HepG2 (cell line): ENCODE measurements at regions not wholly inside any gene's neighbourhood (a gene's known extent, or its start where the extent isn't known, plus 50 kb on each side); places are given as distances from the start of the nearest gene placed in this dataset.

Experiments
- ATAC-seq: fragments of 200-7000 bp; cut with Tn5 transposase; 3 replicates; pipeline ENCODE4 v1.9.1; 2020; ENCODE audit warnings: mild to moderate bottlenecking, moderate library complexity
- BruUV-seq: library from RNA; stranded (reverse); fragments of 400-500 nt; replicated peaks from 2 replicates; lab custom pipeline; 2021; lab: Mats Ljungman, UMichigan
- CTCF ChIA-PET: fragments of 300-600 bp; formaldehyde crosslinking; extraction: SDS; loops from one replicate; lab custom pipeline; 2021; ENCODE audit warnings: low total read pairs, inconsistent platforms, low intra/inter-chr PET ratio; lab: Yijun Ruan, JAX
- POLR2A ChIA-PET: fragments of 350-600 bp; sonication (Branson Sonifier 250); formaldehyde crosslinking; loops from one replicate; lab custom pipeline; 2020; ENCODE audit warnings: antibody characterized with exemption, inconsistent platforms; lab: Yijun Ruan, JAX
- DNase-seq: peaks from one replicate; pipeline ENCODE4 v3.0.0-alpha.2; 2015; ENCODE audit warnings: low spot score
- FAIRE-seq: peaks from 3 replicates; lab custom pipeline; 2011; peaks lifted over from hg19 to GRCh38; lab: Jason Lieb, UNC
- H2AFZ ChIP-seq: one replicate; pipeline ENCODE4 v1.6.1; 2011; ENCODE audit warnings: low read length, inconsistent platforms
- H3K27ac ChIP-seq: fragments of 300-600 bp; 3 replicates; pipeline ENCODE4 v1.8.0; 2011; ENCODE audit warnings: mixed run types, mild to moderate bottlenecking, mixed read lengths, low read length, inconsistent platforms; ENCODE audit not compliant: insufficient read depth; ENCODE audit errors: extremely low read length
- H3K27me3 ChIP-seq, 2 experiments: fragments of 200-600 bp in 1 of 2; 2 replicates in 1 of 2; 3 replicates in 1 of 2; pipeline versions ENCODE4 v1.6.0 to v1.8.0; 2011; ENCODE audit warnings: low read length in 2 of 2, mild to moderate bottlenecking in 2 of 2, moderate library complexity in 2 of 2, inconsistent platforms in 1 of 2; ENCODE audit not compliant: insufficient read depth in 2 of 2, control insufficient read depth in 1 of 2
- H3K36me3 ChIP-seq, 2 experiments: fragments of 200-600 bp in 1 of 2; replicated peaks in 1 of 2; 2 replicates in 1 of 2; 3 replicates in 1 of 2; pipeline versions ENCODE4 v1.5.1 to v1.8.0; 2011; ENCODE audit warnings: low read length in 2 of 2, inconsistent platforms in 1 of 2; ENCODE audit not compliant: insufficient read depth in 2 of 2, control insufficient read depth in 1 of 2
- H3K4me1 ChIP-seq: 2 replicates; pipeline ENCODE4 v1.5.1; 2012; ENCODE audit warnings: low read length, inconsistent platforms; ENCODE audit not compliant: insufficient read depth
- H3K4me2 ChIP-seq: 2 replicates; pipeline ENCODE4 v1.6.0; 2011; ENCODE audit warnings: low read depth, low read length, inconsistent platforms
- H3K4me3 ChIP-seq, 3 experiments: fragments of 200-600 bp in 1 of 3; sonication (generic), shearing (Covaris generic) in 1 of 3; replicated peaks in 1 of 3; 2 replicates each; pipeline ENCODE4 v1.5.1; 2011 to 2016; ENCODE audit warnings: low read length in 3 of 3, inconsistent platforms in 2 of 3, low read depth in 2 of 3, mild to moderate bottlenecking in 2 of 3, control low read depth in 1 of 3, mixed read lengths in 1 of 3; ENCODE audit not compliant: insufficient read depth in 1 of 3
- H3K79me2 ChIP-seq: one replicate; pipeline ENCODE4 v1.6.1; 2011; ENCODE audit warnings: low read length, inconsistent platforms; ENCODE audit not compliant: insufficient read depth
- H3K9ac ChIP-seq: 2 replicates; pipeline ENCODE4 v1.6.0; 2011; ENCODE audit warnings: mild to moderate bottlenecking, low read depth, low read length, inconsistent platforms; ENCODE audit not compliant: insufficient read depth
- H3K9me3 ChIP-seq: 2 replicates; pipeline ENCODE4 v1.5.1; 2012; ENCODE audit warnings: mild to moderate bottlenecking, low read length
- H4K20me1 ChIP-seq: 2 replicates; pipeline ENCODE4 v1.6.0; 2011; ENCODE audit warnings: inconsistent platforms, mild to moderate bottlenecking, low read length, moderate library complexity; ENCODE audit not compliant: insufficient read depth
- AFF4 ChIP-seq: sonication (generic); formaldehyde crosslinking; IDR thresholded peaks from 2 replicates; pipeline ENCODE4 v1.4.0; 2020; ENCODE audit warnings: missing genetic modification reagents
- KLF11 ChIP-seq: IDR thresholded peaks from 2 replicates; pipeline ENCODE4 v1.6.1; 2016; ENCODE audit warnings: missing compliant biosample characterization
- MLXIP ChIP-seq: sonication (generic); formaldehyde crosslinking; IDR thresholded peaks from 2 replicates; pipeline ENCODE4 v1.9.0; 2021; ENCODE audit warnings: missing genetic modification reagents, borderline replicate concordance
- RBM22 ChIP-seq: fragments of 200-400 bp; formaldehyde crosslinking; optimal IDR thresholded peaks from 2 replicates; pipeline ENCODE3; 2017; ENCODE audit warnings: mild to moderate bottlenecking, low read length, moderate library complexity
- SOX6 ChIP-seq, 2 experiments: fragments of 450-650 bp in 1 of 2; sonication (generic) in 1 of 2; formaldehyde crosslinking in 1 of 2; IDR thresholded peaks; 2 replicates each; pipeline versions ENCODE4 v1.4.0 to v1.6.1; 2017 to 2020; ENCODE audit warnings: antibody characterized with exemption in 1 of 2, mild to moderate bottlenecking in 1 of 2, missing genetic modification reagents in 1 of 2
- STAT5B ChIP-seq: sonication (generic); formaldehyde crosslinking; IDR thresholded peaks from 2 replicates; pipeline ENCODE4 v1.4.0; 2020; ENCODE audit warnings: missing genetic modification reagents
- TAF15 ChIP-seq: fragments of 200-400 bp; formaldehyde crosslinking; IDR thresholded peaks from one replicate; pipeline ENCODE4 v1.6.1; 2018; ENCODE audit warnings: mild to moderate bottlenecking, low read depth, low read length; ENCODE audit not compliant: poor library complexity, severe bottlenecking
- TARDBP ChIP-seq: sonication (generic); formaldehyde crosslinking; IDR thresholded peaks from 2 replicates; pipeline ENCODE4 v1.8.0; 2022; ENCODE audit warnings: mild to moderate bottlenecking, missing genetic modification reagents
- U2AF1 ChIP-seq: fragments of 200-400 bp; formaldehyde crosslinking; optimal IDR thresholded peaks from 2 replicates; pipeline ENCODE3; 2017; ENCODE audit warnings: mild to moderate bottlenecking, low read depth, low read length
- ZNF274 ChIP-seq: sonication (generic); formaldehyde crosslinking; IDR thresholded peaks from 2 replicates; pipeline ENCODE4 v1.5.1; 2020; ENCODE audit warnings: mild to moderate bottlenecking, missing genetic modification reagents
- WGBS: methylation state at CpG from one replicate; pipeline ENCODE4 v1.1.6; 2017; ENCODE audit warnings: low lambda C conversion rate; 5-methylcytosine and 5-hydroxymethylcytosine counted together
- in situ Hi-C: cut with HindIII; loops from 2 replicates; pipeline ENCODE4 v1.10.0; 2017; ENCODE audit warnings: low pct_unique_long_range_greater_than_20kb; ENCODE audit not compliant: extremely low pct_ligation_motif_present
- intact Hi-C: fragments of 100-400 bp; cut with micrococcal nuclease; formaldehyde crosslinking; loops from one replicate; pipeline ENCODE4 v1.10.0; 2022; ENCODE audit not compliant: unreplicated experiment
- TF ChIP-seq, protein P1 (sequence below): sonication (generic); formaldehyde crosslinking; IDR thresholded peaks from 2 replicates; pipeline ENCODE4 v1.5.1; 2020; ENCODE audit warnings: mild to moderate bottlenecking, missing genetic modification reagents, moderate library complexity
- TF ChIP-seq, protein P2 (sequence below): sonication (generic); formaldehyde crosslinking; conservative IDR thresholded peaks from 2 replicates; pipeline ENCODE4 v1.8.0; 2022; ENCODE audit warnings: missing genetic modification reagents

- no peak overlapping the region for H3K9ac ChIP-seq
- no peak overlapping the region for H3K4me3 ChIP-seq
- CTCF ChIA-PET = no interaction called here
- DNase-seq (no peak), FAIRE-seq (no peak), ATAC-seq (no peak)
- BruUV-seq = no TSS peak
- in situ Hi-C loops (no loop called here), intact Hi-C loops (no loop called here)
- POLR2A ChIA-PET = no interaction called here
- WGBS = 33% methylated on average over 7 of the region's 7 CpGs
- no peak overlapping the region for H3K27ac ChIP-seq
- H3K79me2 ChIP-seq = no peaks in the 10 kb centered on the region
- H3K36me3 ChIP-seq = no peaks in the 10 kb centered on the region
- H3K27me3 ChIP-seq = peaks cover 1 to 22% of the 10 kb centered on the region in 2 experiments; a peak in 4 of 5 replicates
- H3K9me3 ChIP-seq = no peaks in the 10 kb centered on the region
- no peaks in the 10 kb centered on the region for H3K4me1 ChIP-seq
- H2AFZ ChIP-seq = no peak overlapping the region
- H3K4me2 ChIP-seq = no peak overlapping the region
- H4K20me1 ChIP-seq = no peaks in the 10 kb centered on the region
- TF ChIP-seq TAF15 = no peak
- TF ChIP-seq ZNF274 (CRISPR knock-in tag) = no peak
- TF ChIP-seq, protein P1, sequence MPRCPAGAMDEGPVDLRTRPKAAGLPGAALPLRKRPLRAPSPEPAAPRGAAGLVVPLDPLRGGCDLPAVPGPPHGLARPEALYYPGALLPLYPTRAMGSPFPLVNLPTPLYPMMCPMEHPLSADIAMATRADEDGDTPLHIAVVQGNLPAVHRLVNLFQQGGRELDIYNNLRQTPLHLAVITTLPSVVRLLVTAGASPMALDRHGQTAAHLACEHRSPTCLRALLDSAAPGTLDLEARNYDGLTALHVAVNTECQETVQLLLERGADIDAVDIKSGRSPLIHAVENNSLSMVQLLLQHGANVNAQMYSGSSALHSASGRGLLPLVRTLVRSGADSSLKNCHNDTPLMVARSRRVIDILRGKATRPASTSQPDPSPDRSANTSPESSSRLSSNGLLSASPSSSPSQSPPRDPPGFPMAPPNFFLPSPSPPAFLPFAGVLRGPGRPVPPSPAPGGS (CRISPR knock-in tag) = no peak
- TF ChIP-seq U2AF1 = no peak
- TF ChIP-seq MLXIP (CRISPR knock-in tag) = no peak
- TF ChIP-seq SOX6 (IDR thresholded peaks at IDR 0.05) = no peak
- TF ChIP-seq SOX6 (CRISPR knock-in tag; IDR thresholded peaks at IDR 0.05) = no peak
- no peak for TF ChIP-seq KLF11 (CRISPR knock-in tag)
- TF ChIP-seq RBM22 = no peak
- TF ChIP-seq, protein P2, sequence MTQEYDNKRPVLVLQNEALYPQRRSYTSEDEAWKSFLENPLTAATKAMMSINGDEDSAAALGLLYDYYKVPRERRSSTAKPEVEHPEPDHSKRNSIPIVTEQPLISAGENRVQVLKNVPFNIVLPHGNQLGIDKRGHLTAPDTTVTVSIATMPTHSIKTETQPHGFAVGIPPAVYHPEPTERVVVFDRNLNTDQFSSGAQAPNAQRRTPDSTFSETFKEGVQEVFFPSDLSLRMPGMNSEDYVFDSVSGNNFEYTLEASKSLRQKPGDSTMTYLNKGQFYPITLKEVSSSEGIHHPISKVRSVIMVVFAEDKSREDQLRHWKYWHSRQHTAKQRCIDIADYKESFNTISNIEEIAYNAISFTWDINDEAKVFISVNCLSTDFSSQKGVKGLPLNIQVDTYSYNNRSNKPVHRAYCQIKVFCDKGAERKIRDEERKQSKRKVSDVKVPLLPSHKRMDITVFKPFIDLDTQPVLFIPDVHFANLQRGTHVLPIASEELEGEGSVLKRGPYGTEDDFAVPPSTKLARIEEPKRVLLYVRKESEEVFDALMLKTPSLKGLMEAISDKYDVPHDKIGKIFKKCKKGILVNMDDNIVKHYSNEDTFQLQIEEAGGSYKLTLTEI (CRISPR knock-in tag) = no peak
- TF ChIP-seq AFF4 (CRISPR knock-in tag) = no peak
- no peak for TF ChIP-seq STAT5B (CRISPR knock-in tag)
- TF ChIP-seq TARDBP = no peak
Measured at GRCh38 chr12:124635316-124635715, 67.9 kb upstream of the NCOR2 start.
